Right lung (tissue), 2 donors: ENCODE measurements at regions not wholly inside any gene's neighbourhood (a gene's known extent, or its start where the extent isn't known, plus 50 kb on each side); places are given as distances from the start of the nearest gene placed in this dataset.
A peak's percentile ranks its signal among the peaks of the same experiment; 100 is the strongest.

ENCODE experiments used
- DNase-seq, 2 donors: peaks; one replicate each; pipeline ENCODE4 v3.0.0-alpha.2; 2013

- DNase-seq: no peak
Observed at GRCh38 chr12:102781117-102781516, 135.9 kb downstream of the PAH start.

- no peak for DNase-seq
Observed at GRCh38 chr12:102776041-102776440, 141.0 kb downstream of the PAH start.

GRCh38 chr12:102769323-102769916, 147.6 kb downstream of the PAH start:
- peak; percentile 40 to 46 for DNase-seq

- DNase-seq: no peak
Observed at GRCh38 chr12:102766961-102767360, 150.1 kb downstream of the PAH start.

- no peak for DNase-seq
Observed at GRCh38 chr12:102765736-102766135, 151.3 kb downstream of the PAH start.

- DNase-seq: peak in 1 of 2 donors; percentile 45
Observed at GRCh38 chr12:102763471-102763870, 153.6 kb downstream of the PAH start.

GRCh38 chr12:102763061-102763460, 154.0 kb downstream of the PAH start:
- DNase-seq: peak in 1 of 2 donors; percentile 27

GRCh38 chr12:102760322-102760721, 156.7 kb downstream of the PAH start:
- no peak for DNase-seq

GRCh38 chr12:102759466-102759865, 157.6 kb downstream of the PAH start:
- no peak for DNase-seq

- DNase-seq: no peak
Observed at GRCh38 chr12:102757882-102758226, 159.2 kb downstream of the PAH start.

- no peak for DNase-seq
Observed at GRCh38 chr12:102757154-102757881, 159.7 kb downstream of the PAH start.

- no peak for DNase-seq
Observed at GRCh38 chr12:102756530-102756929, 160.5 kb downstream of the PAH start.

- DNase-seq: no peak
Observed at GRCh38 chr12:102755266-102755665, 161.8 kb downstream of the PAH start.

GRCh38 chr12:102753802-102754201, 163.2 kb downstream of the PAH start:
- no peak for DNase-seq

GRCh38 chr12:102748704-102749103, 168.3 kb downstream of the PAH start:
- no peak for DNase-seq

- no peak for DNase-seq
Observed at GRCh38 chr12:102746963-102747362, 170.1 kb downstream of the PAH start.

- DNase-seq: no peak
Observed at GRCh38 chr12:102745971-102746600, 171.0 kb downstream of the PAH start.

- DNase-seq: no peak
Observed at GRCh38 chr12:102741196-102741595, 175.8 kb downstream of the PAH start.

GRCh38 chr12:102740141-102740955, 176.7 kb downstream of the PAH start:
- DNase-seq: peak in 1 of 2 donors; percentile 32

GRCh38 chr12:102736328-102736727, 180.7 kb downstream of the PAH start:
- DNase-seq: no peak

GRCh38 chr12:102735104-102735503, 181.9 kb downstream of the PAH start:
- DNase-seq: no peak

- no peak for DNase-seq
Observed at GRCh38 chr12:102730996-102731395, 186.0 kb downstream of the PAH start.
